RKO (cell line): ENCODE measurements at regions not wholly inside any gene's neighbourhood (a gene's known extent, or its start where the extent isn't known, plus 50 kb on each side); places are given as distances from the start of the nearest gene placed in this dataset.
"Not testable (repeated sequence)": the region's sequence is repeated elsewhere in the genome, so short reads cannot be mapped to it uniquely, and the experiment has no call there.

ENCODE experiments used
- DNase-seq: peaks from one replicate; pipeline ENCODE4 v3.0.0-alpha.2; 2016; ENCODE audit warnings: low spot score

GRCh38 chr12:131250028-131250950 lies 296.6 kb downstream of the ADGRD1 start:
- DNase-seq = no peak

- no peak for DNase-seq
Measured at GRCh38 chr12:131250951-131251315, 297.2 kb downstream of the ADGRD1 start.

GRCh38 chr12:131251336-131252101 lies 297.8 kb downstream of the ADGRD1 start:
- DNase-seq = no peak

- DNase-seq = no peak
Measured at GRCh38 chr12:131253376-131254026, 299.8 kb downstream of the ADGRD1 start.

GRCh38 chr12:131254374-131254773 lies 300.7 kb downstream of the ADGRD1 start:
- DNase-seq = no peak

GRCh38 chr12:131258398-131258797 lies 304.7 kb downstream of the ADGRD1 start:
- DNase-seq = no peak

GRCh38 chr12:131260251-131260905 lies 306.7 kb downstream of the ADGRD1 start:
- DNase-seq = no peak

GRCh38 chr12:131260954-131261353 lies 307.2 kb downstream of the ADGRD1 start:
- DNase-seq = no peak

- DNase-seq = no peak
Measured at GRCh38 chr12:131261906-131262305, 308.2 kb downstream of the ADGRD1 start.

GRCh38 chr12:131263626-131264025 lies 309.9 kb downstream of the ADGRD1 start:
- DNase-seq = no peak

- no peak for DNase-seq
Measured at GRCh38 chr12:131264635-131265034, 310.9 kb downstream of the ADGRD1 start.

- no peak for DNase-seq
Measured at GRCh38 chr12:131266591-131267467, 313.1 kb downstream of the ADGRD1 start.

- DNase-seq = no peak
Measured at GRCh38 chr12:131267576-131267975, 313.9 kb downstream of the ADGRD1 start.

- DNase-seq = not testable (repeated sequence)
Measured at GRCh38 chr12:131268123-131268522, 314.4 kb downstream of the ADGRD1 start.

GRCh38 chr12:131268571-131268970 lies 314.9 kb downstream of the ADGRD1 start:
- DNase-seq = not testable (repeated sequence)

GRCh38 chr12:131269551-131269950 lies 315.8 kb downstream of the ADGRD1 start:
- no peak for DNase-seq

- not testable (repeated sequence) for DNase-seq
Measured at GRCh38 chr12:131269977-131270376, 316.3 kb downstream of the ADGRD1 start.

GRCh38 chr12:131271724-131272123 lies 318.0 kb downstream of the ADGRD1 start:
- DNase-seq = no peak

GRCh38 chr12:131272283-131272814 lies 318.6 kb downstream of the ADGRD1 start:
- not testable (repeated sequence) for DNase-seq

- DNase-seq = no peak
Measured at GRCh38 chr12:131273291-131273845, 319.7 kb downstream of the ADGRD1 start.
